ENCODE measurements at regions not wholly inside any gene's neighbourhood (a gene's known extent, or its start where the extent isn't known, plus 50 kb on each side); places are given as distances from the start of the nearest gene placed in this dataset.

DNA sequence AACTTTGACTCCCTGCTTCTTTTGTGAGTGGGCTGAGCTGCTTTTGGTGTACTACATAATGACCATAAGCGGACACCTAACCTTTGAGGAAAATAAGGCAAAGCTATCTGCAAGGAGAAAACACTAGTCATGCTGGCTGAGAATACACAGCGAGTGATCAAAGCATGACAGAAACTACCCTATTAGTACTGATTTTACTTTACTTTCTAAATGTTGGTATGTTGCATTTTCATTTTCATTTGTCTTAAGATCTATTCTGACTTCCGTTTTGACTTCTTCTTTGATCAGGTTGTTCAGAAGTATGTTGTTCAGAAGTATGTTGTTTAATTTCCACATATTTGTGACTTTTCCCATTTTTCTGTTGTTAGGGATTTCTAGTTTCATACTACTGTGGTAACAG, 361.1 kb downstream of the TRAM1L1 start:
- TF ChIP-seq POLR2AphosphoS5 (IDR thresholded peaks at IDR 0.05; ENCODE audit: low read depth) (no peak), CTCF (IDR thresholded peaks at IDR 0.05; ENCODE audit: insufficient read depth, low read length) (no peak), REST (IDR thresholded peaks at IDR 0.05; ENCODE audit: insufficient replicate concordance, low read depth) (no peak), GABPA (IDR thresholded peaks at IDR 0.05; ENCODE audit: low read depth) (no peak)

All from HL-60 (cell line).